WTC11 (cell line): ENCODE measurements at regions not wholly inside any gene's neighbourhood (a gene's known extent, or its start where the extent isn't known, plus 50 kb on each side); places are given as distances from the start of the nearest gene placed in this dataset.

Experiments
- FOXP1 ChIP-seq: sonication (generic); formaldehyde crosslinking; IDR thresholded peaks from 2 replicates; pipeline ENCODE4 v1.8.0; 2022; ENCODE audit warnings: missing genetic modification reagents, mild to moderate bottlenecking, moderate library complexity, borderline replicate concordance
- MLX ChIP-seq: sonication (generic); formaldehyde crosslinking; IDR thresholded peaks from 2 replicates; pipeline ENCODE4 v1.8.1; 2023; ENCODE audit warnings: mild to moderate bottlenecking, missing genetic modification reagents, moderate library complexity
- NR3C1 ChIP-seq: sonication (generic); formaldehyde crosslinking; conservative IDR thresholded peaks from 2 replicates; pipeline ENCODE4 v1.8.1; 2023; ENCODE audit warnings: low read depth, mild to moderate bottlenecking, missing genetic modification reagents
- SMAD3 ChIP-seq: sonication (generic); formaldehyde crosslinking; IDR thresholded peaks from 2 replicates; pipeline ENCODE4 v1.8.0; 2022; ENCODE audit warnings: missing genetic modification reagents, mild to moderate bottlenecking, borderline replicate concordance
- ZNF121 ChIP-seq: sonication (generic); formaldehyde crosslinking; IDR thresholded peaks from 2 replicates; pipeline ENCODE4 v1.8.0; 2023; ENCODE audit warnings: missing genetic modification reagents
- TF ChIP-seq, protein P1 (sequence below): fragments of 200-600 bp; IDR thresholded peaks from 2 replicates; pipeline ENCODE4 v1.8.0; 2022; ENCODE audit warnings: antibody characterized with exemption
- TF ChIP-seq, protein P2 (sequence below): sonication (generic); formaldehyde crosslinking; IDR thresholded peaks from 2 replicates; pipeline ENCODE4 v1.8.1; 2022; ENCODE audit warnings: low read depth, mild to moderate bottlenecking, moderate library complexity, missing genetic modification reagents, borderline replicate concordance
- TF ChIP-seq, protein P3 (sequence below): sonication (generic); formaldehyde crosslinking; IDR thresholded peaks from 2 replicates; pipeline ENCODE4 v1.8.0; 2022; ENCODE audit warnings: mild to moderate bottlenecking, missing genetic modification reagents
- TF ChIP-seq, protein P4 (sequence below): sonication (generic); formaldehyde crosslinking; IDR thresholded peaks from 2 replicates; pipeline ENCODE4 v1.8.0; 2022; ENCODE audit warnings: mild to moderate bottlenecking, missing genetic modification reagents

DNA sequence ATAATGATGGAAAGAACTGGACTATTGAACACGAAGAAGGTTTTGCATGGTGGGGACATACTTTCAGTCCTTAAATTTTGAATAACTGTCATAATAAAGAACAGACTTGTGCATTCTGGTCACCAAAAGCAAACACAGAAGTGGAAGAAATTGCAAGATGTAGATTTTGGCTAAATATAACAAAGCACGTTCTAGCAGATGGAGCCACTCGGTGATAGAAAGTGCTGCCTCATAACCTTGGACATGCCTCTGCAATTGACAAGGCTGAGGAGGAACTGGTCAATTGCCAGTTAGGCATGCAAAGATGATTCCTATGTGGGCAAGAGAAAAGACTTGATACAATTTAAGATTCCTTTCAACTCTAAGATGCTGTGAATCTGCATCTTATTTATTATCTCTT, 244.1 kb upstream of the ZC3H12C start:
- TF ChIP-seq, protein P1, sequence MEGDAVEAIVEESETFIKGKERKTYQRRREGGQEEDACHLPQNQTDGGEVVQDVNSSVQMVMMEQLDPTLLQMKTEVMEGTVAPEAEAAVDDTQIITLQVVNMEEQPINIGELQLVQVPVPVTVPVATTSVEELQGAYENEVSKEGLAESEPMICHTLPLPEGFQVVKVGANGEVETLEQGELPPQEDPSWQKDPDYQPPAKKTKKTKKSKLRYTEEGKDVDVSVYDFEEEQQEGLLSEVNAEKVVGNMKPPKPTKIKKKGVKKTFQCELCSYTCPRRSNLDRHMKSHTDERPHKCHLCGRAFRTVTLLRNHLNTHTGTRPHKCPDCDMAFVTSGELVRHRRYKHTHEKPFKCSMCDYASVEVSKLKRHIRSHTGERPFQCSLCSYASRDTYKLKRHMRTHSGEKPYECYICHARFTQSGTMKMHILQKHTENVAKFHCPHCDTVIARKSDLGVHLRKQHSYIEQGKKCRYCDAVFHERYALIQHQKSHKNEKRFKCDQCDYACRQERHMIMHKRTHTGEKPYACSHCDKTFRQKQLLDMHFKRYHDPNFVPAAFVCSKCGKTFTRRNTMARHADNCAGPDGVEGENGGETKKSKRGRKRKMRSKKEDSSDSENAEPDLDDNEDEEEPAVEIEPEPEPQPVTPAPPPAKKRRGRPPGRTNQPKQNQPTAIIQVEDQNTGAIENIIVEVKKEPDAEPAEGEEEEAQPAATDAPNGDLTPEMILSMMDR: no peak
- TF ChIP-seq, protein P2, sequence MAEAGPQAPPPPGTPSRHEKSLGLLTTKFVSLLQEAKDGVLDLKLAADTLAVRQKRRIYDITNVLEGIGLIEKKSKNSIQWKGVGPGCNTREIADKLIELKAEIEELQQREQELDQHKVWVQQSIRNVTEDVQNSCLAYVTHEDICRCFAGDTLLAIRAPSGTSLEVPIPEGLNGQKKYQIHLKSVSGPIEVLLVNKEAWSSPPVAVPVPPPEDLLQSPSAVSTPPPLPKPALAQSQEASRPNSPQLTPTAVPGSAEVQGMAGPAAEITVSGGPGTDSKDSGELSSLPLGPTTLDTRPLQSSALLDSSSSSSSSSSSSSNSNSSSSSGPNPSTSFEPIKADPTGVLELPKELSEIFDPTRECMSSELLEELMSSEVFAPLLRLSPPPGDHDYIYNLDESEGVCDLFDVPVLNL (CRISPR knock-in tag): no peak
- TF ChIP-seq, protein P3, sequence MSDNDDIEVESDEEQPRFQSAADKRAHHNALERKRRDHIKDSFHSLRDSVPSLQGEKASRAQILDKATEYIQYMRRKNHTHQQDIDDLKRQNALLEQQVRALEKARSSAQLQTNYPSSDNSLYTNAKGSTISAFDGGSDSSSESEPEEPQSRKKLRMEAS (CRISPR knock-in tag): no peak
- TF ChIP-seq FOXP1 (no peak), SMAD3 (no peak), NR3C1 (no peak), MLX (CRISPR knock-in tag) (no peak), ZNF121 (CRISPR knock-in tag) (no peak)
- TF ChIP-seq, protein P4, sequence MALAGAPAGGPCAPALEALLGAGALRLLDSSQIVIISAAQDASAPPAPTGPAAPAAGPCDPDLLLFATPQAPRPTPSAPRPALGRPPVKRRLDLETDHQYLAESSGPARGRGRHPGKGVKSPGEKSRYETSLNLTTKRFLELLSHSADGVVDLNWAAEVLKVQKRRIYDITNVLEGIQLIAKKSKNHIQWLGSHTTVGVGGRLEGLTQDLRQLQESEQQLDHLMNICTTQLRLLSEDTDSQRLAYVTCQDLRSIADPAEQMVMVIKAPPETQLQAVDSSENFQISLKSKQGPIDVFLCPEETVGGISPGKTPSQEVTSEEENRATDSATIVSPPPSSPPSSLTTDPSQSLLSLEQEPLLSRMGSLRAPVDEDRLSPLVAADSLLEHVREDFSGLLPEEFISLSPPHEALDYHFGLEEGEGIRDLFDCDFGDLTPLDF (CRISPR knock-in tag): no peak
